Inflammatory macrophage treated with lipopolysaccharide for 4 hours (primary cell): ENCODE measurements at regions not wholly inside any gene's neighbourhood (a gene's known extent, or its start where the extent isn't known, plus 50 kb on each side); places are given as distances from the start of the nearest gene placed in this dataset.
"Not testable (repeated sequence)": the region's sequence is repeated elsewhere in the genome, so short reads cannot be mapped to it uniquely, and the experiment has no call there.

ENCODE experiments used
- DNase-seq: peaks from one replicate; pipeline ENCODE4 v3.0.0-alpha.2; 2020

DNA sequence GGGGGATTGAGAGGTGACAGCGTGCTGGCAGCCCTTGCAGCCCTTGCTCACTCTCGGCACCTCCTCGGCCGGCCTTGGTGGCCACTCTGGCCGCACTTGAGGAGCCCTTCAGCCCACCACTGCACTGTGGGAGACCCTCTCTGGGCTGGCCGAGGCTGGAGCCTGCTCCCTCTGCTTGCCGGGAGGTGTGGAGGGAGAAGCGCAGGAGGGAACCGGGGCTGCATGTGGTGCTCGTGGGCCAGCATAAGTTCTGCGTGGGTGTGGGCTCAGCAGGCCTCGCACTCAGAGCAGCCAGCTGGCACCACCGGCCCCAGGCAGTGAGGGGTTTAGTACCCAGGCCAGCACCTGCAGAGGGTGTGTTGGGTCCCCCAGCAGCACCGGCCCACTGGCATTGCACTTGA, 912.2 kb upstream of the ADGRB3 start:
- DNase-seq = no peak

DNA sequence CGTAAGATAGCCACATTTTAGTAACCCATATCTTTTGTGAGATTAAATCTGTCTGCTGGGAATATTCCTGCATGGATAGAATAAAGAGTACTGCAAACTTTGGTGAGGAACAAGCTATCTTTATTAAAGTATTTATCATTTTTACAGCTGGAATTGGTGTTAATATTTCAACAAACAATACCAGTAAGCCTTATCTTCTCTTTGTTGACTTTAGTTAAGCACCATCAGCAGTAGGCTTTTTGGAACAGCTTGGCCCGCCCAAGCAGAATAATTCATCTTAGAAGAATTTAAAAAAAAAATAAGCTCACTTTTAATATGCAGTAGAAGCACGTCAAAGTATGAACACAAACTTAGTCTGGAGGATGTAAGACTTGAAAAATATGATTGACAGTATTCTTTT, 917.8 kb upstream of the ADGRB3 start:
- no peak for DNase-seq

DNA sequence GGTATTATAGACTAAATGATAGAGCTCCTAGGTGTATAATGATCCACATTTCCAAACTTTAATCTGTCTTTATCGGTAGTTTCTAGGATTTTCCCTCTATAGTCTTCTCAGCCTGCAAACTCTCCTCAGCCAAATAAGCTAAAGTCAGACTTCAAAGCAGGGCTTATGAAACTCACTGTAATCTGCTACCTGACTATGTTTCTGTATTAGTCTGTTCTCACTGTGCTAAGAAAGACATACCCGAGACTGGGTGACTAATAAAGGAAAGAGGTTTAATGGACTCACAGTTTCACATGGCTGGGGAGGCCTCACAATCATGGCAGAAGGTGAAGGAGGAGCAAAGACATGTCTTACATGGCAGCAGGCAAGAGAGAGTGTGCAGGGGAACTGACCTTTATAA, 928.7 kb upstream of the ADGRB3 start:
- DNase-seq = no peak

DNA sequence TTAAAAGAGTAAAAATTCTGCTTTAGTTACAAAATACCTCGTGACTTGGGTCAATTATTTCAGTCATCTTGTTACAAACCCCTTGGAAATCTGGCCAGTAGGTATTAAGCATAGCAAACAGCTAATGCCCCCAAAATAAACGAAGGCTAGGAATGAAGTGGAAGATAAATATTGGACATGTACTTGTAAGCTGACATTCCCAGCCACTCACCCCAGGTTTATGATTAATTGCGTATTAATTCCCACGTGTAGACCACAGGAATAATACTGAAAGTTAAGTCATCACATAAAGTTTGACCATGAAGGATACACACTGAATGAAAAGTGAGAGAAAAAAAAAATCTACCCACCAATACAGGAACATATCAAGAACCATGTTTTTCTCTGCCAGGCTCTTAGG, 936.5 kb upstream of the ADGRB3 start:
- no peak for DNase-seq

DNA sequence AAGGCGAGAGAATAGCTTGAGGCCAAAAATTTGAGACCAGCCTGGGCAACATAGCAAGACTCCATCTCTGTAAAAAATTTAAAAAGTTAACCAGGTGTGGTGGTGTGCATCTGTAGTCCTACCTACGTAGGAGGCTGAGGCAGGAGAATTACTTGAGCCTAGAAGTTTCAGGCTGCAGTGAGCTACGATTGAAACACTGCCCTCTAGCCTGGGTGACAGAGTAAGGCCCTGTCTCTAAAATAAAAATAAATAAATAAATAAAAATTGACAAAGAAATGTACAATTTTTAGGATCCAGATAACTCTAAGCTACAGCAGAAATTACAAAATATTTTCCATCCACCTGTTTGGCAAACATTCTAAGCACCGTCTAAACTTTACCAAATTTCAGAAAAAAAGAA, 941.0 kb upstream of the ADGRB3 start:
- DNase-seq = no peak

DNA sequence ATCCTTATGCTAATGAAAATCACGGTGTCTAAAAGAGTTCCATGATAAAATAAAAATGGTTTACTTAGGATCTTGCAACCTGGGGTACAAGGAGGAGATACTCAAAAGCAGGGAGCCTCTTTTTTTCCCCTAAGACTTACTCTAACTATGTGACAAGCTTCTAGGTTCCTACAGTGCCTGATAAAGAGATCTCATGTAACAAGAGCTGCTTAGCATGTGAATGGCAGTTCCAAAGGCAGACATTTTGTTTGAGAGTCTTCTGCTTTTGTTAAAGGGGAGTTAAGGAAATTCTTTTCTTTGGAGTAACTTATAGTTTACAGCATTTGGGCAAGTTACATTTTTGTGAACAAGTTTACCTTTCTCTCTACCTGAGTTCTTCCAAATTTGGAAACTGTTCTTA, 945.8 kb upstream of the ADGRB3 start:
- no peak for DNase-seq

DNA sequence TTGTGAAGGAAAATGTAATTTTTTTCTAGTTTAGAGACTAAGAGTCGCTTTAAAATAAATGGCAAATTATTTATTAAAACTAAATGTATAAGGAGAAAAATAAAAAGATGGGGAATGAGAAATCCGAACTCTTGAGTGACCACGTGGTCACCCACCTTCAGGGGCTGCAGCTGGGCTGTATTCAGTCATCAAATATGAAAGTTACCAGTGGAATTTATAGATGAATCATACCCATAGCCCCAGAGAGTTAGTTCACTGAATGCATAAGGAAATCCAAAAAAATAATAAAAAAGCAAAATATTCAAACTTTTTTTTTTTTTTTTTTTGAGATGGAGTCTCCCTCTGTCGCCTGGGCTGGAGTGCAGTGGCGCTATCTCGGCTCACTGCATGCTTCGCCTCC, 947.7 kb upstream of the ADGRB3 start:
- no peak for DNase-seq

DNA sequence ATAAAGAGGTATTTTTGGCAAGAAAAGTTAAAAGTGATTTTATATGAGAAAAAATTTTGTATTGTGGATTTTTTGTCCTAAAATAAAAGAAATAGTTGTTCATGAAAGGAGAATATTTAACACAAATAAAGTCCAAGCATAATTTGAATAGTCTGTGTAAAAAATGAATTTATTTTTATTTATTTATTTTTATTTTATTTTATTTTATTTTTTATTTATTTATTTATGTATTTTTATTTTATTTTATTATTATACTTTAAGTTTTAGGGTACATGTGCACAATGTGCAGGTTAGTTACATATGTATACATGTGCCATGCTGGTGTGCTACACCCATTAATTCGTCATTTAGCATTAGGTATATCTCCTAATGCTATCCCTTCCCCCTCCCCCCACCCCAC, 948.9 kb upstream of the ADGRB3 start:
- DNase-seq = not testable (repeated sequence)

DNA sequence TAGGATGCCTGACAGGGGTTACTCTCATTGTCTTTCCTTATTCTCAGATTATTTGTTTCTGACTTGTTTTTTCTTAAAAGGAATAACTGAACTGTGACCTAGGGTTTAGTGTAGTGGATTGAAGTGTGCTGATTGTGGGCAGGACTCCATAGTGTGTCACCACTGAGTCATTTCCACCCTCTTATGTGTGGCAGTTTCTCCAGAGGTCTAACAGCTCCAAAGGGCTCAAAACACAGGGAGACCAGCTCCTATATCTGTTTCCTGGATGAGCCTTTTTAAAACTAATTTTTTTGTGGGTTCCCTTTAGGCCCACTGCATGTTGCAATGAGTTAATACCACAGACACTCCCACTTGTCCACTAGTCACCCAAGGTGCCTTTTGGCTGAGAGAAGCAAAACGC, 951.1 kb upstream of the ADGRB3 start:
- DNase-seq = no peak

DNA sequence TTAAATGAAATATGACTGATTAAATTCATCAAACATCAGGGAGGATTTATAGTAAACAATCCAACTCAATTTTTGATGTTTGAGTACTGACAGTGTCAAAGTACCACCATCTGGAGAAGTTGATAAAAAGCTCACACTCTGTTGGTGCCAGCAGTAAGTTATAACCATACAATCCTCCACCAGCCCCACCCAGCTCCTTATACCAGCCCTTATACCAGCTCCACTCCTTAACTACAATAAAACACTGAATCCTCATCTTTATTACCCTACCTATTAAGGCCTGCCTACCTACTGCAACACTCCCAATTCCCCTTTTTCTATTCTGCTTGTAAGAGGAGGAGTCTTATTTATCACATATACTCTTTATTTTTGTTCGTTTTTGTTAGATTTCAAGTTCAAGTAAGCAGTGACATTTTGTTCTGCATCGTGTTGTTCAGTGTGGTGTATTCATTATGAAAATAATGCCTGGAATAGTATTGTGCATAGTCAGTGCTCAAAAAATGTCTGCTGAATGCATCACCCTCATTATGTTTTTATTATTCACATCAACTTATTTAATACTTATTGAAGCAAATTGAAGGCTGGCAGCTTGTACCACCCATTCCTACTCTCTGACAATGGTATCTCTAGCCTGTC, 954.7 kb upstream of the ADGRB3 start:
- no peak for DNase-seq

DNA sequence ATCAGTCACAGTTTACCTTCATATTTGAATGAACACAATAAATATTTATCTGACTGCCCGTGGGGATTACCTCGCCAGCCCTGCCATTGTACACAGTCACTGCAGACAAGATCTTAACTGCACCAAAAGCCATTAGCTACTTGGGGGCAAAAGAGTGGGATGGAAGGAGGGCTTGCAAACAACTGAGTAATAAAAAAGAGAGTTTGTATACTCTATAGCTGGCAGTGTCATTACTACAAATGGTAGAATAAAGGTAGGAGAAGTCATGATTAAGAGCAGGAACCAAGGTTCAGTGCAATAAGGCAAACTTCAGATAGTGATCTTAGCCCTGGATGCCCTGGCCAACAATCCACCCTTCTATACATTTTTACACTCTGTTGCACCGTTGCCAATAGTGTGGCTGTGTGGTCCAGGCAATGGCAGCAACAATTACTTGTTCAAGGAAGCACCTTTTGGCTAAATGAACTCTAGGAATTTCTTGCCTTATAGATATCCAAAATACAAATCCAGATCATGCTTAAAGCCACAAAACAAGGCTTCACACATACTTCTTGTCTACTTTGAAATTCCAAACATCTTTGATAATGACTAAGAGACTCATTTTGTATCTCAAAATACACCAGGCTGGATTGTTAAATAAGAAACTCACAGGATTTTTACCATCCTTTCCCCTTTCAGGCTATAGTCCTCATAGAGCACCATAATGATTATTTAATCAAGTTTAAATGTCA, 955.4 kb upstream of the ADGRB3 start:
- no peak for DNase-seq

DNA sequence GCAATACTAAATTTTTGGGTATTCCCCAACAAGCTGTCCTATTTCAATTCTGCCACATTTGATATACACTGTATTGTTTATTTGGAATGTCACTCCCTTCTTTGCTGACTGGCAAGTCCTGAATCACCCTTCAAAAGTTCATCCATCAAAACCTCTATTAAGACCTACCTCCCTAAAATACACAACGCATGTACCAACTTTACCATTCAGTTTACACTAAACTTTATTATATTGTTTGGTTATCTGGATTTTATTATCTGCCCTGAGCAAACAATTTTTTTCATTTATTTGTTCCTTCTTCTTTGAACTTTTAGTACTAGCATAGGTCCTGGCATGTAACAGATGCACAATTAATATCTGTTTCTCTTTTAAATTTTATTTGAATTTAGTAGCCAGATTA, 958.2 kb upstream of the ADGRB3 start:
- no peak for DNase-seq

DNA sequence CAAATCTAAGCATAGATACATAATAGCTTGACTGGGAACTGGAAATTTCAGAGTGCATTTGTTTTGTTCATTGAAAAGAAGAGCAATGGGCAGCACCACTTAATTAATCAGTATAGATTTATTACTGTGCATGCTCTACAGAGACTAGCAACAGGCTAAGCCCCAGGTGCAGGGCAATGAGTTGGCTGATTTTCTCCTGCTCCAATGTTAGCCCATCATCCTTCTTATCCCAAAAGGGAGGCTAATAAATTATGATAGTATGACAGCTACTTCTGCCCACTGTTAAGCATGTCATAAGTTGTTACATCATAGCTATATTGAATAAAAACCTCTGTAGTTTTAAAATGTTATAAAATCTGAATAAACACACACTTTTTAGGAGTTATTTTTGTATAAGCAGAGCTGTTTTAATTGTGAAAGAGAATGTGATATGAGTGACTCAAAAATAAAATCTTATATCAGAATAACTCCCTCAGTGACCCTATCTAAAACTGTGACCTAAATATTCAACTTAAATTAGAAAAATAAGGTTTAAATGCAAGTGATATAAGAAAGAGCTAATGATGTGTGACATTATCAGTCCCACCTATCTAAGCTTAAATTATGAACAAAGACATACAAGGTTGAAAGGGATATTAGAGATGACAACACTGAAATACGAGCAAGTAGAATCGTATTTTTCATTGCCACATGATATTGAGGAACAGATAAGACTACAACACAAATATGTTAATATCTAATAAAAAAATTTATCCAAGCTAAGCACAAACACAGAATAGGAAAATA, 967.3 kb upstream of the ADGRB3 start:
- no peak for DNase-seq

DNA sequence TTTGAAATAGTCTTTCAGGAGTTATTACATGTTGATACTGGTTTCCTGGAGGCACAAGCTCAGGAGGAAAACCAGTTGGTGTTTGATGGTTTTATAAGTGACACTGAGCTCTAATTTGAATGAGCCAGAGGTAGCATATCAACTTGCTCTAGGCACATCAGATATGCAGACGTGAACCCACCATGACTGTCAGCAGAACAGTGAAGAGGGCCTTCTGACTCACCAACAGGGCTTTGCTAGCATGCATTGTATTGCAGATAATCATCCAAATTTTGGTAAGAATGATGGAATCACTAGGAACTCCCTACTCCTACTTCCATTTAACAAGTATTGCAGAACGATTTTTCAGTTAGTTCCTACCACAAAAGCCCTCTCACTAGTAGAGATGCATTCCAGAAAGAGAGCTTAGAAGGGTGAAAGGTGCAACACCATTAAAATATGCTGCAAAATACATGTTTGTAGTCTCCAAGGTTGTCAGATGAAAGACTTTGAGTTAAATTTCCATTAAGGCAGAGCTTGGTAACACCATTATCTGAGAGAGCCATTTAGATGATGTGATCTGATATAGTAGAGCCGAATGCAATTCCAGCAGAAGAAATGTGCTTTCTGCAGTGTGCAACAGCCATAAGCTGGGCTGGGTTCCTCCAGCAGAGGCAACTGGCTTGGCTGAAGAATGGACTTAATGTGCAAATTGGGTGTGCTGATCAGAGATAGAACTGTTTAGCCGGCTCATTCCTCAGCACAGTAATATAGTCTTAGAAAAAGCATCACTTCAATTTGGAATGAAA, 968.7 kb upstream of the ADGRB3 start:
- no peak for DNase-seq

DNA sequence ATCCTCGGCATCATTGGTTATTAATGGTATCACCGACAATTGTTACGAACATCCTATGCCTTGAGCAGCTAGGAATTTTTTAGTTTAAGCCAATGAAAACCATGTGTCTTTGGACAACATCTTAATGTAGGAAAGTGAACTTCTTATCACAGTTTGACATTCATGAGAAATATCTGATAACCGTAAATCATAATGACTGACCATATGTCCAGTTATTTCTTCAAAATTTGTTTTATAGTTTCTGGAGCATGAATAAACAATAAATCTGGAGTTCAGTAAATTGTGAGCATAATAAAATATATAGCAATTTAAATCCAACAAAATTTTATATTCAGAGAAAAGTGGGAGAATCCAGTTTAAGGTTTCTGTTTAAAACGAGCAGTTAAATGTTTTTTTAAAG, 970.1 kb upstream of the ADGRB3 start:
- no peak for DNase-seq

DNA sequence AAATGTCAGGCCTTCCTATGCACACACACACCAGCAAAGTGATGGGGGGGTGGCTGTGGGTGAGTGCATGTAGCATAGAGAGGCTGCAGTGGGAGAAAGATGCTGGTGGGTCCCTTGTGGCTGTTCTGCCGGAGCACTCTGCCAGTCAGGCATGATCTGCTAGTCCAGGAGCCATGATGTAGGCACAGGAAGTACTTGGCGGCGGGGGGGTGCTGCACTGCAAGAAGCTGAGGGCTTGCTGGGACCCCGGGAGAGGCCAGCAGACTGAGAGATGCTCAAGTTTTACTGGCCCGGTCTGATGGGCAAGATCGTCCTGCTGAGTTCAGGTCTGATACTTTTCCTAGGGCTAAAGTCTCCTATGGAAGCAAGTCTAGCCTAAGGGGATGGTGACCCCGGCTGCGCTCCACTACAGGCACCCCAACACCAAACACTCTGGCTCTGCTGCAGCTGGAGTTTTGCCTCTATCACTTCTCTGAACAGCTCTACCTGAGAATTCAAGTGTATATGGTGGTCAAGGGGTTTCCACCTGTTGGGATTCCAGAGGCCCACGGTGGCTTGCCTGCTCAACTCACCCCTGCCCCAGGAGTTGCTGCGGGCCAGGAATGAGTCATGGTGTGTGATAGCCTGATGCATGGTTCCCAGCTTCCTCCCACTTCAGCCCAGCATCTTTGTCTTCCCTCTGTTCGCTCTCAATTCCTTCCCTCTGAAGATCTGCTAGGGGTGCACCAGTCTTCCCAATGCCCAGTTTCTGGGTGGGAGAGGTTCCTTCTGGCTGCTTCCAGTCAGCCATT, 971.8 kb upstream of the ADGRB3 start:
- DNase-seq = no peak

DNA sequence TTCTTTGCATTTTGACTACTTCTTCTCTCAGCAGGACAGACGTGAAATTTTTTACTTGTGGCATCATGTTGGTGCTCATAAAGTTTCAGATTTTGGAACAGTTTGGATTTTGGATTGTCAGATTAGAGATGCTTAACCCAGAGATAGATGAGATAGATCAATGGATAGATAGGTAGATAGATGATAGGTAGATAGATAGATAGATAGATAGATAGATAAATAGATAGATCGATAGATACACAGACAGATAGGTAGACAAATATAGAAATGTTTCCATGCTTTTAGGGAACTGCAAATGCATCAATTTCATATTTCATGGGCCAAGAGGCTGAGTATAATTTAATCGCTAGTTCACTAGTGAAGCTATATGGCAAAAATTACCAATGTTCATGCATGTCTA, 981.5 kb upstream of the ADGRB3 start:
- DNase-seq = no peak

DNA sequence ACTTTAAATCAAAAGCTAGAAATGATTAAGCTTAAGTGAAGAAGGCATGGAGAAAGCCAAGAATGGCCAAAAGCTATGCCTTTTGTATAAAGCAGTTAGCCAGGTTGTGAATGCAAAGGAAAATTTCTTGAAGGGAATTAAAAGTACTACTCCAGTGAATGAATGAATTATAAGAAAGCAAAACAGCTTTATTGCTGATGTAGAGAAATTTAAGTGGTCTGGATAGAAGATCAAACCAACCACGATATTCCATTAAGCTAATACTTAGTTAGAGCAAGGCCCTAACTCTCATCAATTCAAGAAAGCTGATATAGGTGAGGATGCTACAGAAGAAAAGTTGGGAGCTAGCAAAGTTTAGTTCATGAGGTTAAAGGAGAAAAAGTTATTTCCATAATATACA, 988.5 kb upstream of the ADGRB3 start:
- DNase-seq = no peak

DNA sequence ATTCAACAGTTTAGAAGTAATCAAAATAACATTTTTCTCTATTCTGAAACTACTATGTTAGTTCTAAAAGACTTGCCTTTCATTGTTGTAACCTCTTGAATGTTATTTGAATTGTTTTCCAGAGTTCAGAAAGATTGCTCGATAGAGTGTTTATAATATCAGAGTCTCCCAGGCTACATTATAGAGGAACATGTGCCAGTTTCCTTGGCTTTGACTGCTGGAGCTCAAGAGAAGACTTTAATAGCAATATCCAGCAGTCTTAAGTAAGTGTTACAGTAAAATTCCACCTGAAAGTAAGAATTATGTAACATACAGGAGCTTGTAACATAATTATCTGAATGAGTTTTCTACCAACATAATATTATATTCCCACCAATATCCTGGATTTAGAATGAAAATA, 991.8 kb upstream of the ADGRB3 start:
- DNase-seq = no peak

DNA sequence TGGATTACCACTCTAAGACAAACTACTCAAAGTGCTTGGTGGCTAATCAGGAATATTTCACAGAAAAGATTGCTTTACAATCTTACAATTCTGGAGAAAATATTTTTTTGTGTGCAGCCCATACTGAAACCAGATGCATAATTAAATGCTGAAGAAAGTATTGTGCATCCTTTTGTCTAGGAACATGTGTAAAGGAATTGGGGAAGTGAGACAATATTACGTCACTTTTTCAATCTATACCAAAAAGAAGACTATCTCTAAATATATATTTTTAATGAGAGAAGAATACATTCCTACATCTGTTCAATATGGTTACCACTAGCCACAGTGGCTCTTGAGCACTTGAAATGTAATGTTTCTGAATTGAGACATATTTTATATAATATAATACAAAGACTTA, 992.5 kb upstream of the ADGRB3 start:
- no peak for DNase-seq

DNA sequence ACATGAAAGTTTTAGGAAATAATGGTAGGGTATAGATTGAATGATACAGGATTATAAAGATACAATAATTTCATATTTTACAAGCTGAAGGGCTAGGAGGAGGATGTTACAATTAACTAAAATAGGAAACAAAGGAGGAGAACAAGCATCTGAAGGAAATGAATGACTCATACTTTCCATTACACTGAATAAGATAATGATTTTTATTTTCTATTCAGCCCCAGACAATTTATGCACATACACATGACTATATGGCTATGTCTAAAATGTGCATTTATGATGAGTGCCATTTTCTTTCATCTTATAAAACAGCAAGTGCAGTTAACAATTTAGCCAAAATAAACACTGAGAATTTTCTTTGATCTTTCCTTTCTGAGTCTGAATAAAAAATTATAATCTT, 994.6 kb upstream of the ADGRB3 start:
- no peak for DNase-seq

DNA sequence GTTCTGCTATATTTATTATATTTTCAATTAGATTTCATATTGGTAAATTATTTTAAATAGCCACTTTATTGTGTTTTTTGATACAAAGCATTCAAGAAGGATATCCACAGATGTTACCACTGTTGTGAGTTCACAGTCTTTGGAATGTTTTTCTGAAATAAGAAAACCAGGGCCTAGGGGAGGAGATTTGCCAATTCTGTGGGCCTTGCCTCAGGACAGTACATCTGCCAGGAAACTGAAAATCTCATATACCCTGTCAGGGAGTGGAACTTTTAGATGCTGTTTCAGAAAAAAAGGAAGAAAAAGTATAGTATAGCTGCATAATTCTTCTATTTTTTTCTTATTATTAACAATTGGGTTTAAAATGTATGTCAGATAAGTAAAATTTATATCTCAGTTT, 995.9 kb upstream of the ADGRB3 start:
- no peak for DNase-seq

DNA sequence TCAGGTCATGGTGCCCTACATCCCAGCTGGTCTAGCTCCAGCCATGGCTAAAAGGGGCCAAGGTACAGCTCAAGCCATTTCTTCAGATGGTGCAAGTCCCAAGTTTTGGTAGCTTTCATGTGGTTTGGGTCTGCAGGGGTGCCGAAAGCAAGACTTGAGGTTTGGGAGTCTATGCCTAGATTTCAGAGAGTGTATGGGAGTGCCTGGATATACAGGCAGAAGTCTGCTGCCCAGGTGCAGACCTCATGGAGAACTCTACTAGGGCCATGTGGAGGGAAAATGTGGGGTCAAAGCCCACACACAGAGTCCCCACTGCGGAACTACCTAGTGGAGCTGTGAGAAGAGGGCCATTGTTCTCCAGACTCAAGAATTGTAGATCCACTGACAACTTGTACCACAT, 1000.9 kb upstream of the ADGRB3 start:
- no peak for DNase-seq
